ENCODE measurements at regions not wholly inside any gene's neighbourhood (a gene's known extent, or its start where the extent isn't known, plus 50 kb on each side); places are given as distances from the start of the nearest gene placed in this dataset.

- no peak for DNase-seq (ENCODE audit: low spot score)
These were observed 166.4 kb upstream of the FAT1 start for GRCh38 chr4:186889876-186890643.

GRCh38 chr4:186891859-186892486 is 168.3 kb upstream of the FAT1 start:
- no peak for DNase-seq (ENCODE audit: low spot score)

GRCh38 chr4:186898367-186898766 is 174.7 kb upstream of the FAT1 start:
- no peak for DNase-seq (ENCODE audit: low spot score)

GRCh38 chr4:186900232-186900900 is 176.7 kb upstream of the FAT1 start:
- no peak for DNase-seq (ENCODE audit: low spot score)

GRCh38 chr4:186900984-186901383 is 177.3 kb upstream of the FAT1 start:
- DNase-seq (ENCODE audit: low spot score) = no peak

- no peak for DNase-seq (ENCODE audit: low spot score)
These were observed 178.2 kb upstream of the FAT1 start for GRCh38 chr4:186901850-186902249.

- no peak for DNase-seq (ENCODE audit: low spot score)
These were observed 178.7 kb upstream of the FAT1 start for GRCh38 chr4:186902361-186902760.

GRCh38 chr4:186904101-186904500 is 180.4 kb upstream of the FAT1 start:
- DNase-seq (ENCODE audit: low spot score) = no peak

GRCh38 chr4:186906722-186907121 is 183.1 kb upstream of the FAT1 start:
- no peak for DNase-seq (ENCODE audit: low spot score)

- no peak for DNase-seq (ENCODE audit: low spot score)
These were observed 186.7 kb upstream of the FAT1 start for GRCh38 chr4:186910385-186910784.

GRCh38 chr4:186912606-186913005 is 188.9 kb upstream of the FAT1 start:
- DNase-seq (ENCODE audit: low spot score) = no peak

GRCh38 chr4:186915816-186916215 is 192.2 kb upstream of the FAT1 start:
- no peak for DNase-seq (ENCODE audit: low spot score)

- no peak for DNase-seq (ENCODE audit: low spot score)
These were observed 193.5 kb upstream of the FAT1 start for GRCh38 chr4:186917136-186917535.

- DNase-seq (ENCODE audit: low spot score) = no peak
These were observed 194.8 kb upstream of the FAT1 start for GRCh38 chr4:186918466-186918865.

- DNase-seq (ENCODE audit: low spot score) = no peak
These were observed 195.7 kb upstream of the FAT1 start for GRCh38 chr4:186919340-186919739.

GRCh38 chr4:186920483-186920882 is 196.8 kb upstream of the FAT1 start:
- no peak for DNase-seq (ENCODE audit: low spot score)

- no peak for DNase-seq (ENCODE audit: low spot score)
These were observed 197.3 kb upstream of the FAT1 start for GRCh38 chr4:186920992-186921391.

- DNase-seq (ENCODE audit: low spot score) = no peak
These were observed 201.1 kb upstream of the FAT1 start for GRCh38 chr4:186924723-186925122.

GRCh38 chr4:186927624-186928023 is 204.0 kb upstream of the FAT1 start:
- DNase-seq (ENCODE audit: low spot score) = no peak

- DNase-seq (ENCODE audit: low spot score) = no peak
These were observed 206.4 kb upstream of the FAT1 start for GRCh38 chr4:186930024-186930423.

- DNase-seq (ENCODE audit: low spot score) = no peak
These were observed 207.9 kb upstream of the FAT1 start for GRCh38 chr4:186931519-186931918.

- no peak for DNase-seq (ENCODE audit: low spot score)
These were observed 208.5 kb upstream of the FAT1 start for GRCh38 chr4:186932196-186932595.

GRCh38 chr4:186932631-186933187 is 209.1 kb upstream of the FAT1 start:
- DNase-seq (ENCODE audit: low spot score) = no peak

Data from CD4-positive, alpha-beta T cell treated with Interleukin-15 for 4 hours (primary cell).